ENCODE measurements at regions not wholly inside any gene's neighbourhood (a gene's known extent, or its start where the extent isn't known, plus 50 kb on each side); places are given as distances from the start of the nearest gene placed in this dataset.

DNA sequence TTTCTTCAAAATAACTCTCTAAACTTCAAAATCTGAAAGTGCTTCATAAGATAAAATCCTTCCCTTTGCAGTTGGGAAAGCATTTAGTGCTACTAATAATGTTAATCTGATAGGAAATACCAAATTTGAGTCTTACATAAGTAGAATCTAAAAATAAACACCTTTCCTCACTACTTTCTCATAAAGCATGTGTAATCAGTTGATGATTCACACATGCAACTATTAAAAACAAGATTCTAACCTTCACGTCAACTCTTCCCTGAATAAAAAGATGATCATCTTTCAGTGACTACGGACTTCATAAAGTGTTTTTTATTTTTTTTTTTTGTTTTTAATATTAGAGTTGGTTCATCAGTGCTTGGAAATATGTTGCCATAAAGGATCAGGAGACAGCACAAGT is 172.6 kb downstream of the ACTRT1 start:
- TF ChIP-seq POLR2AphosphoS5 (IDR thresholded peaks at IDR 0.05; ENCODE audit: low read length) (no peak), RCOR1 (conservative IDR thresholded peaks at IDR 0.05; ENCODE audit: low read depth, low read length) (no peak), SIN3A (IDR thresholded peaks at IDR 0.05; ENCODE audit: low read depth, low read length) (no peak), POLR2A (IDR thresholded peaks at IDR 0.05; ENCODE audit: low read depth, low read length) (no peak), RBBP5 (conservative IDR thresholded peaks at IDR 0.05) (no peak), RAD21 (IDR thresholded peaks at IDR 0.05; ENCODE audit: insufficient read depth, low read depth, low read length) (no peak), EP300 (IDR thresholded peaks at IDR 0.05; ENCODE audit: borderline replicate concordance in 1 of 2, control insufficient read depth in 1 of 2, low read depth in 2 of 2, low read length in 2 of 2) (no peak), TAF1 (IDR thresholded peaks at IDR 0.05; ENCODE audit: borderline replicate concordance, low read depth, low read length) (no peak), USF1 (IDR thresholded peaks at IDR 0.05; ENCODE audit: borderline replicate concordance, extremely low read length, insufficient read depth, low read depth, low read length) (no peak)
- TF ChIP-seq, protein P1, sequence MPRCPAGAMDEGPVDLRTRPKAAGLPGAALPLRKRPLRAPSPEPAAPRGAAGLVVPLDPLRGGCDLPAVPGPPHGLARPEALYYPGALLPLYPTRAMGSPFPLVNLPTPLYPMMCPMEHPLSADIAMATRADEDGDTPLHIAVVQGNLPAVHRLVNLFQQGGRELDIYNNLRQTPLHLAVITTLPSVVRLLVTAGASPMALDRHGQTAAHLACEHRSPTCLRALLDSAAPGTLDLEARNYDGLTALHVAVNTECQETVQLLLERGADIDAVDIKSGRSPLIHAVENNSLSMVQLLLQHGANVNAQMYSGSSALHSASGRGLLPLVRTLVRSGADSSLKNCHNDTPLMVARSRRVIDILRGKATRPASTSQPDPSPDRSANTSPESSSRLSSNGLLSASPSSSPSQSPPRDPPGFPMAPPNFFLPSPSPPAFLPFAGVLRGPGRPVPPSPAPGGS (IDR thresholded peaks at IDR 0.05; ENCODE audit: borderline replicate concordance, insufficient read depth, low read depth, low read length, poor library complexity, severe bottlenecking): no peak
- TF ChIP-seq, protein P2, sequence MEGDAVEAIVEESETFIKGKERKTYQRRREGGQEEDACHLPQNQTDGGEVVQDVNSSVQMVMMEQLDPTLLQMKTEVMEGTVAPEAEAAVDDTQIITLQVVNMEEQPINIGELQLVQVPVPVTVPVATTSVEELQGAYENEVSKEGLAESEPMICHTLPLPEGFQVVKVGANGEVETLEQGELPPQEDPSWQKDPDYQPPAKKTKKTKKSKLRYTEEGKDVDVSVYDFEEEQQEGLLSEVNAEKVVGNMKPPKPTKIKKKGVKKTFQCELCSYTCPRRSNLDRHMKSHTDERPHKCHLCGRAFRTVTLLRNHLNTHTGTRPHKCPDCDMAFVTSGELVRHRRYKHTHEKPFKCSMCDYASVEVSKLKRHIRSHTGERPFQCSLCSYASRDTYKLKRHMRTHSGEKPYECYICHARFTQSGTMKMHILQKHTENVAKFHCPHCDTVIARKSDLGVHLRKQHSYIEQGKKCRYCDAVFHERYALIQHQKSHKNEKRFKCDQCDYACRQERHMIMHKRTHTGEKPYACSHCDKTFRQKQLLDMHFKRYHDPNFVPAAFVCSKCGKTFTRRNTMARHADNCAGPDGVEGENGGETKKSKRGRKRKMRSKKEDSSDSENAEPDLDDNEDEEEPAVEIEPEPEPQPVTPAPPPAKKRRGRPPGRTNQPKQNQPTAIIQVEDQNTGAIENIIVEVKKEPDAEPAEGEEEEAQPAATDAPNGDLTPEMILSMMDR (IDR thresholded peaks at IDR 0.05 in 2 of 3, conservative IDR thresholded peaks at IDR 0.05 in 1 of 3; ENCODE audit: control insufficient read depth in 2 of 3, extremely low read depth in 1 of 3, insufficient read depth in 1 of 3, low read depth in 3 of 3, low read length in 3 of 3): no peak

Measured in GM12878 (cell line).